HG03025 (cell line): ENCODE measurements at regions not wholly inside any gene's neighbourhood (a gene's known extent, or its start where the extent isn't known, plus 50 kb on each side); places are given as distances from the start of the nearest gene placed in this dataset.
"Not testable (repeated sequence)": the region's sequence is repeated elsewhere in the genome, so short reads cannot be mapped to it uniquely, and the experiment has no call there.

ENCODE experiments used
- ATAC-seq: cut with Tn5 transposase; IDR thresholded peaks from one replicate; pipeline ENCODE4 v1.9.1; 2021; ENCODE audit warnings: mild to moderate bottlenecking, moderate library complexity; ENCODE audit not compliant: unreplicated experiment, low FRiP score

DNA sequence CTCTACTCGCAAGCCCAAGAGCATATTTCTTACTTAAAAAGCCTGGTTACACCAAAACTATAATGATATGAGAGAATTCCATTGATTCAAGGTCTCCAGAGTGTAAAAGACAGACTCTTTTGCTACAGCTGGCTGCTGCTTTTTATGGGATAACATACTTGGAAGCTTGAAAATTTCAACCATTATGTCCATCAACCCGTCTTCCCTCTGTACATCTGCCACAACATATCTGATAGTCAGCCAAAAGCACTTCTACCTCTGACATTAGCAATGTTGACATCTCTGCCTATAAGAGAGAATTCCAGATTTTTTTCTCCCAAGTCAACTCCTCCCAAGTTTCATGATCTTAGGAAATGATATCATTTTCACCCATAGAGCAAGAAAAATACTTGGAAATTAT lies 54.4 kb upstream of the IQCM start:
- no peak for ATAC-seq

DNA sequence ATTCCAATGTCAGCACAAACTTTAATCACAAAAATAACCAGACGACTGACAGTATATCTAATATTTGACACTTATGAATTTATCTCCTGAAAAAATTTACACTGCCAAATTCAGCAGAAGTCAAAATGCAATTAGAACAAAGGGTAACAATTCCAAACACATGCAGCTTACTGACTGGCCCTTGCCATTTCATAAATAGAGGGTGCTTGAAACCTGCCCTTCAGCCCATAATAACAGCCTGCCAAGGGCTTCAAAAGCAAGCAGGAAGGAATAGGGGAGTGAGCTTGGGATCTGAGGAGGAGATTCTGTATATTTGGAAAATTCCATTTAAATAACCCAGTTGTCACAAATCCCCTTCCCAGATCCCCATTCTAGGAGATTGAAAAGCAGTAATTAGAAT lies 66.1 kb upstream of the IQCM start:
- ATAC-seq, result no peak

DNA sequence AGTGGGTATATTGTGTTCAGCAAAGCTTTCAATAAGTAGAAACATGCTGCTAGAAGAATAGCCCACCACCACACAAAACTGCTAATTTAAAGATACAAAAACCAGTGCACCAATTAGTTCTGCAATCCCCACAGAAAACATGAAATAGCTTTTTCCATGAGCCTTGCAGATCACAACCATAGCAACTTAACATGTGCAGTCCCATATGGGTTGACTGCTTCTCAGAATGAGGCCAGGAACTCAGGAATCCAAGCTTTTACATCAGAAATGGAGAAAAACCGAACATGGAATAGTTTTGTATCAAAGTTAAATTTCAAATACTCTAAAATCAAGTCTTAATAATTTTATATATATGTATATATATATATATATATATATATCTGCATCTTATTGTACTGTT lies 66.6 kb upstream of the IQCM start:
- no peak for ATAC-seq

DNA sequence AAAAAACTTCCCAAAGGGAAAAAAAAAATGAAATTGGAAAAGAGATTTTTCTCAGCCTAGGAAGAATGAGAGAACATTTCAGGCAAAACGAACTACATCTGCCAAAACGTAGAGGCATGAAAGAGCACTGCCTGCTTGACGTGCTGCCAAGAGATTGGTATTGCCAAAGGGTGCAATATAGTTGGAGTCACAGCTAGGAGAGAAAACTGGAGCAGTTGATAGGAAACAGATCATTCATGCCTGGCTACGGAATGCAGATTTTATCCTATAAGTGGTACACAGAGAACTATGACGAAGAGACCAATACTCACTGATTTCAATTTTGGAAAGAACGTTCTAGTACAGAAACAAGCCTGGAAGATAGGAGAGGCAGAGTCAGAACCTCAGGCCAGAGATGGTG lies 68.4 kb upstream of the IQCM start:
- ATAC-seq, result no peak

DNA sequence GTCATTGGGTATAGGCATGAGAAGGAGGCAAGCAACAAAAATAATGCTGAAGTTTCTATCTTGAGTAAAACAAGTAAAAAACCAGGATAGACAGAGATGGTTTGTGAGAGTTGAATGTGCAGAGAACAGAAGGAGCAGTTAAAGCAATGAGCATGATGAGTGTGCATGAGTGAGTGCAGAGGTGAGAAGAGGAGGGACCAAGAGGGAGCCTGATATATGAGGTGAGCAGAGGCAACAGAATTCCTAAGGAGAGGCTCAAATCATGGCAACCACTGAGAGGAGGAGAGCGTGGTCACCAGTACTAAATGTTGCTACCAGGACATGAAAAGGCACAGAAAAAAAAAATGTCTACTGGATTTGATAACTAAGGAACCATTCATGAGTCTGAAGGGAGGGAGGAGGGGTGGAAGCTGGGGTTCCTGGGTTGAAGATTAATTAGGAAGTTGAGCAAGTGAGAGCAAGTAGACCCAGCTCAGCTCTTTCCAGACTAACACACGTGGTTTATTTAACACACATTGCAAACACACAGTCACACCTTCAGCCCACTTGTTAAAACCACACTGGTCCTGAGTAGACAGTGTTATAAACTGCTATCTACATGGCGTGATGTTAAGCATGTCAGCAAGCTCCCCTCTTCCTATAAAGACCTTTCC lies 69.0 kb upstream of the IQCM start:
- no peak for ATAC-seq

DNA sequence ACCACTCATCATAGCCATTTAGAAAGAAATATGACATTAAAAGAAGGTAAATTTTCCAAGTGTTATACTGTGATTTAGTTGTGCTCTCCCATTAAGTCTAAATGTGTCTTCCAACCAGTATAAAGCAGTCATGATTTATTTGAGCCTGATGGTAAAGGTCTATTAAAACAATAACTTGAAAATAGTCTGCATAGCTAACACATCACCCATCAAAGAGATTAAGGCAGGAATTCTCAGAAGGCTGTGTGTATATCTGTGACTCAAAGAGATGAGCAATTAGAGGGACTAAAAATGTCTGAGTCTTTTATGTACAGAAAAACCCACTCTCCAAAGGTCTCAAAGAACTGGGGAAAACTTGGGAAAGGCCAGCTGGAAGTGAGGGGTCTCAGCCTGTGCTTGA lies 70.3 kb upstream of the IQCM start:
- no peak for ATAC-seq

DNA sequence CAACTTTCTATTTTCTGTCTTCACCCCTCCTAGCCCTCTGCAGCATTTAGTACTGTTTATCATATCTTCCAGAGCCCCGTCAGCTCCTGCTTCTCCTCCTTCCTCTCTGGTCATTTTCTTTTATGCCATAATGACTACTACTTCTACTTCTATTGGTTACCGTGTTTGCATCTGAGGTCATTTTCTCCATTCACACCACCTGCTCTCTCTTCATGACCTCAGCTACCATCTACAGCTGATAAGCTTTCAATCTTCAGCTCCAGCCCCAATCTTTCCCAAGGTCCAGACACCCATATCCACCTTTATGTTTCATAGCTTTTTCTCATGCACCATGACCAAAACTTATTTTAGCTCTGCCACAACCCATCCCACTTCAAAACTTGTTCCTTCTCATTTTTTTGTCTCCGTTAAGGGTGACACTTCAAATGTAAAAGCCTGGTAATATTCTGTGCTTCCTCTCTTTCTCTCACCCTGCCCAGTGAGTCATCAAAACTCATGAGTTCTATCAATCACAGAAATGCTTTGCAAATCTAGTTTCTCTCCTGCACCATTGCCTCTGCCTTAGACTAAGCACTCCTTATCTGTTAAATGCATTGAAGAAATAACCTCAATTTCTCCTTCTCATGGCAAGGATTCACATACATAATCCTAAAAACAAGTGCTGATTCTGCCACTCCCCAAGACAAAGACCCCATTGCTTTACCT lies 71.3 kb upstream of the IQCM start:
- no peak for ATAC-seq

DNA sequence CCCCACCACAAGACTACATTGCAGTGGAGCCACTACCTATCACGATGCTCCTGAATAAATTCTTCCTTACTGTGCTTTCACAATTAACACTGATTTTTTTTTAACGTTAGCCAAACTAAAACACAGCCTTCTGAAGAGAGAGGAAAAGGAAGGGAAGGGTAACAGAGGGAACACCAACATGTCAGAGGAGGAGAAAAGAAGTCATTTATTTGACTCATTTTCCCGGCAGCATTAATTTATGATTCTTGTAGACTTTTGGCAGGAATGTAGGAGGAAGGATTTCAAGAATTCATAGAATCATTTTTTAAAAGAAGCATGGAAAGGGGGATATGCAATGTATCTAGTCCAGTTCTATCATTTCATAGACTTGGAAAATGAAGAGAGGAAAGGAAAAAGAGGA lies 74.3 kb upstream of the IQCM start:
- no peak for ATAC-seq

DNA sequence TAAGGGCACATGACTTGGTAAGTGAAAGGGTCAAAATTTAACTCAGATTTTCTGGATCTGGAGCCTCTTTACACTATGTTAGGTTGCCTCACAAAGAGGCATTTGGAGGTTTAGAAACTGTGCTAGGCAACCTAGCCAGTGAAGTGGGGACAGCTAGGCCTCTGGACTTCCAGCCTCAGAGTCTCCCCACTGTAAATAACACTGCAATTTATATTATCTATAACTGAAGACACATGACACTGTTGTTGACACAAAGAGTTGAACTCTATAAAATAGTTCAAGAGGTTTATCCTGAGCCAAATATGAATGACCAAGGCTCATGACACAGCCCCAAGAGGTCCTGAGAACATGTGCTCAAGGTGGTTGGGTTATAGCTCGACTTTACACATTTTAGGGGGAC lies 74.9 kb upstream of the IQCM start:
- ATAC-seq, result no peak

DNA sequence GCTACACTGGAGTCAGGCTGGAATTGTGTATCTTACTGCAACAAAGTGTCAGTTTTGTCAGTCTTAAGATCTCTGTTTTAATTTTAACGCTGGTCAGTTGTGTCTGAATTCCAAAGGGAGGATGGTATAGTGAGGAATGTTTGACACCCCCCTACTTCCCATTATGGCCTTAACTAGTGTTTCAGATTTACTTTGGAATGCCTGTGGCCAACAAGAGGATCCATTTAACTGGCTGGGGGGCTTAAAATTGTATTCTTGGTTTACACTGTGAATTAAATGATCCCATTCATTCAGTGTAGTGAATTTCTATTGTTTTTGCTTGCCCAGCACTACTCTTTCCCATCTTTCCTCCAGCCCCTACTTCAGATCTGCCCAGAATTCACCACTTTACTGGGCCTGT lies 75.8 kb upstream of the IQCM start:
- no peak for ATAC-seq

DNA sequence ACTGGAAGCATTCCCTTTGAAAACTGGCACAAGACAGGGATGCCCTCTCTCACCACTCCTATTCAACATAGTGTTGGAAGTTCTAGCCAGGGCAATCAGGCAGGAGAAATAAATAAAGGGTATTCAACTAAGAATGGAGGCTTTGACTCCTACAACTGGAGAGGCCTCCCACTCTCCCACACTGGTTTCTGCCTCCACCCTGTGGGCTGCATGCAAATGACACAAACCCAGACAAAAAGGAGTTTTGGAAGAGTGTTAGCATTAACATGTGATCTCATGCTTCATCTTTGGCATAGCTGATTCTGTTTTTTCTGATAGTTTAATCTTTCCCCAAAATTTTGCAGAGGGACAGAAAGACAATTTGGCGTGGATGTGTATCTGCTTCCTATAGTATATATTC lies 80.8 kb upstream of the IQCM start:
- ATAC-seq, result no peak

DNA sequence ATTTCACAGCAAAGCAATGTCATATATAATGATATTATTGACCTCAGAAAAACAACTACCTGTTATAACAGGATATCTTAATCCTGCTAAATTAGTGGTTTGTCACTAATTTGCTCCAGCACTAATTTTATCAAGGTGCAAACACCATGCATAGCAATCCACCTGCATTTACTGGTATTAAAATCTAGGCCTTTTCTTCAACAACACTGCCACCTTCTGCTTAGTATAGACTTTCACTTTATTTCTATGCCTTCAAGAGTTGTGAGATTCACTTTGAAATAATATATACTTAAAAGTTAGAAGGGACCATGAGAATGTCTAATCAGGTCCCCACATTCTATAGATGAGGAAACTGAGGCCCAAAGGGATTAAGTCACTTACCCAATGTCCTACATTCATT lies 82.1 kb upstream of the IQCM start:
- ATAC-seq, result no peak

DNA sequence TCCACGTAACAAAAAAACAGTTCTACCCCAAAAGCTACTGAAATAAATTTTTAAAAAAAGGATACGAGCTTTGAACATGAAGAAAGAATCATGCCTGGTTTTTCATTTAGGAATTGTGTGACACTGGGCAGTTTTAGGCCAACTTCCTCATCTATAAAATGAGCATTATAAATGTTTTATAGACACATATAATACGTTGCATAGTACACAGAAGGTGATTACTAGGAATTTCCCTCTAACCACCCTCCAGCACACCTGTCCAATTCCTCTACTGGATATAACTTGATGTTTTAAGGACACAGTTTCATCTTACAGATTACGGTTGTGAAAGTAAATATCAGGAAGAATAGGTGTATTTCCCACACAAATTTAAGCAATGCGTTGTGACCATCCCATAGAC lies 85.5 kb upstream of the IQCM start:
- no peak for ATAC-seq

DNA sequence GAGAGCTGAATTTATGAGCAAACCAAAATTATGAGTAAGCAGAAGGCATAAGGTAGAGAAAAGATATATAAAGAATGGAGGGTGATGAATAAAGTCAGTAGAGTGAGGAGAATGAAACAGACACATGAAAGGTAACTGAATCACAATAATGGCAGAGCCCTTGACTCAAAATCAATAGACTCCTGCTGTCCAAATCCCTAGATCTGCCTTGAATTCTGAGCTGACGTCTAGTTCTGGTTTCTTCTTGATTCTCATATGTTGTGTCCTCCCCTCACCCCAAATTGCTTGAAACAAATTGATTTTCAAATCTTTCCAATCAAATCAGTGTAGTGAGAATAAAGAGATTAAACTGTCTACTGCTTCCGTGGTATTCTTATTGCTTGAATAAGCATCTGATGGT lies 86.6 kb upstream of the IQCM start:
- no peak for ATAC-seq

DNA sequence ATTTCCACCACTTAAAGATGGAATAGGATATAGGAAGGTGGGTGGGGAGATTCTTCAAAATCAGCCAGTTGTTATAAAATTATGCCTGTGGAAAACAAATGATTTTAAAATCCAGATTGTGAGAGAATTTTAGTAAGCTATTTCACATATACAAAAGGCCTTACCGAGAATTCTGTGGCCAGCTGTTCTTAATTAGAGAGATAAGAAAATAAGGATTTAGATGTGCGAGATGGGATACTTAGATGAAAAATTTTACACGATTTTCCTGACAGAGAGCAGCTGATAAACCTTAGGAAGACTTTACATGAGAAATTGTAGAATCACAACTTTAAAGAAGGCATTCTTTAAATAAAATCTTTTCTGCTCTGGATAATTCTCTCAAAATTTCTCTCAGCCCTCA lies 94.5 kb upstream of the IQCM start:
- ATAC-seq, result no peak

DNA sequence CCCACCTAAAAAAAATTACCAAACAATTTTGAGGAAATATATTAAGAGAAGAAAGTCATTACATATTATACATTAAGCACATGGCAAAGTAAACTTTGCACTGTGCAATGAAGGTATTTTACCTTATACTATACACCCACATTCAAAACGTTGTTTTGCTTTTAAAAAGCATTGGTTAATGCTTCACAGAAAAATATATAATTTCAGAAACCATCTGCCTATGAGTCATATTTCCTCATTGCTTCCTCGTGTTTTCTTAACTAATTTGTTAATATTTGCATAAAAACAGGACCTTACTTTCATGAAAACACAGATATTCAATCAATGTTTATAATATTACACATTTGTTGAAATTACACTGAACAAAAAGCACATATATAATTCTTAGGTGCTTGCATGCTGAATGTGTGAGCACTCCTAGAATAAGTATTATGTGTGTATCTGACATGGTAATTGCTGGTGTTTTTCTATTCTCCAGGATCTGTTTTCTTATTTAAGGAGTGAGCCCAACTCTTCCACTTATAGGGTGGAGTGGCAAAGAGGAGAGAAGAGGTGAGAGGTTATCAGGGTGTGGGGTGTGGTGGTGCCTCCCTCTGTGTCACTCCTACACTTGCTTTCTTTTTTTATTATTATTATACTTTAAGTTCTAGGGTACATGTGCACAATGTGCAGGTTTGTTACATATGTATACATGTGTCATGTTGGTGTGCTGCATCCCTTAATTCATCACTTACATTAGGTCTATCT lies 95.1 kb upstream of the IQCM start:
- no peak for ATAC-seq

DNA sequence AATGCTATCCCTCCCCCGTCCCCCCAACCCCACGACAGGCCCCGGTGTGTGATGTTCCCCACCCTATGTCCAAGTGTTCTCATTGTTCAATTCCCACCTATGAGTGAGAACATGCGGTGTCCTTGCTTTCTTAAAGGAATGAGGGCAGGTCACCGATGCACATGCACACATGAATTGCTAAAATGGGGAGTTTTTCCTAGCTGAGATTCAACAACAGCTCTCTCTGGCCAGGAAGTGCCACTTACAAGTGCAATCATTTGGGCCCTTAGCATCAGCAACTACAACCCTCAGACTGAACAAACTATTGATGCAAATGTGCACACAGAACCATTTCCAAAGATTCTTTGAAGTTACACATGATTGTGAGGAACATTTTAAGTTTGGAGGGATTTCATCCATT lies 95.7 kb upstream of the IQCM start:
- ATAC-seq, result no peak

DNA sequence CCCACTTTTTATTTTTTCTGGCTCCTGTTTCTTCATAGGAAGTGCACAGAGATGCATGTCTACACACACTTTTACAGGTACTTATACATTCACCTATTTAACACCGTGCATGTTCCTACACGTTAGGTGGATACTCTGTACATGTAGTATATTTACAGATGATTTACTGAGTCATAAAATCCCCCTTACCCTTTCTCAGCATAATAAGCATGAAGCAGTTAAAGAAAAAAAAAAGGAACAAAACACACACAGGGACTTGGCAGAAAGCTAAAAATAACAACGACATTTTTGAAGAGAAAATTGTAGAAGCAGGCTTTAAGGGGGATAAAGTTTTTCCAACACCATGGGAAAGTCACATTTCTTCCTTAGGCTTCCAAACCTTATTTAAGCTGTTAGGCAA lies 96.4 kb upstream of the IQCM start:
- no peak for ATAC-seq

DNA sequence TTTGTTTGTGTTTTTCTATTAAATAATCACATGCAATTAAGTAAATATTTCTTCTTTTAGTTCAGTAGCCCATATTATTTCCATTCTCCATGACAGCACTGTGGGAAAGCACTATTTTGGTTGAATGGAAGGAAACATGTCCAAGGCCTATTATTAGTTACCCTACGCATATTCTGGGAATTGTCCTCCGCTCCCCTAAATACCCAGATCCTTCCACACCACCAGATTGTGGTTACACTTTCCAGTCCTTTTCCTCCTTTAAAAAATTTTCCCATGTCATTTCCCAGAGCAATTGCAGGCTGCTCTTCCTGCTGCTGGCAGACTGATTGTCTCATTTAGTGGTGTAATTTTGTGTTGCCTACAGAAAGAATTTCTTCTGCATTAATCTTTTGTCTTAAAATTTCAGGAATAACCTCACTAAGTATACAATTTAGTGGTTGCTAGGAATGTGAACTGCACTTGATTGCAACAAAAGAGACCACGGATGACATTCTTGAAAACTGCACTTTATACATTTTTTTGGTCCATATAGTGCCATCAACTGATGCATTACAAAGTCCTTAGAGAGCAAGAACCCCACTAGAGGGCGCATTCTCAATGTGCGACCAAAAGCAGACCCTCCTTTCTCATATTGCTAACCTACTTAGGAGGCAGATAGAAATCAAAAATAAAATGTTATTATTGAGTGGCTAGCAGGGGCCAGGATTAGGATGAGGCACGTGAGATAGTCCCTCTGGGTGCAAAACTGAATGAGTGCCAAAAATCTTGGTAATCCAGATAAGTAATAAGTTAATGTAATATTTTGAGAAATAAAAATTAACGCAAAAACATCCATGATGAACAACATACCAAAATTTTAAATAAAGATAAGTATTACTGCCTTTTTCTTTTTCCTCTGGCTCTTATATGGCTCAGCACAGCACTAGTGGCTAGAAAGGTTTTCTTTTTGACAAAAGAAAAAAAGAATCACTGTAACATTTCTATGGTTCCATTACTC lies 98.8 kb upstream of the IQCM start:
- no peak for ATAC-seq

DNA sequence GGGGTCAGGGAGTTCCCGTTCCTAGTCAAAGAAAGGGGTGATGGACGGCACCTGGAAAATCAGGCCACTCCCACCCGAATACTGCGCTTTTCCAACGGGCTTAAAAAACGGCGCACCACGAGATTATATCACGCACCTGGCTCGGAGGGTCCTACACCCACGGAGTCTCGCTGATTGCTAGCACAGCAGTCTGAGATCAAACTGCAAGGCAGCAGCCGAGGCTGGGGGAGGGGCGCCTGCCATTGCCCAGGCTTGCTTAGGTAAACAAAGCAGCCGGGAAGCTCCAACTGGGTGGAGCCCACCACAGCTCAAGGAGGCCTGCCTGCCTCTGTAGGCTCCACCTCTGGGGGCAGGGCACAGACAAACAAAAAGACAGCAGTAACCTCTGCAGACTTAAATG lies 100.1 kb upstream of the IQCM start:
- not testable (repeated sequence) for ATAC-seq

DNA sequence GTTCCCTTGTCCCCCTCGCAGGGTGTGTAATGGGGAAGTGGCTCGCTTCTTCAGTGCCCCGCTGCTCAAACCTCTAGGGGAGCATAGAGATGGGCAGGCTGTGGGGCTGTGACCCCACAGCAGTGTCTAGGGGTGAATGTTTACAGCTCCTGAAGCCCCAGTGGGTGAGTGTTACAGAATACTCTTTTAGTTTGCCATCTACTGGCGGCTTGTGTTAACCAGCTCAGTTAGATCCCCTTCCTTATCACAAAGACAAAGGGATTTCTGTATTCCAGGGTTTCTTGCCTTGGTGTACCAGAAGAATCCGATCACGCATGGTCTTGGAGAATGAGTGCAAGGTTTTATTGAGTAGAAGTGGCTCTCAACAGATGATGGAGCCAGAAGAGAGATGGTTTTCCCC lies 108.1 kb upstream of the IQCM start:
- ATAC-seq, result no peak
